Lung (tissue), 11 donors: ENCODE measurements at regions not wholly inside any gene's neighbourhood (a gene's known extent, or its start where the extent isn't known, plus 50 kb on each side); places are given as distances from the start of the nearest gene placed in this dataset.

Source experiments
- ATAC-seq: fragments of 200-7000 bp; cut with Tn5 transposase; one replicate; pipeline ENCODE4 v1.9.1; 2020; ENCODE audit warnings: moderate number of reproducible peaks; ENCODE audit not compliant: insufficient read depth, low FRiP score
- DNase-seq, 3 donors: peaks; one replicate each; pipeline ENCODE4 v3.0.0-alpha.2; 2013 to 2017
- H3K27ac ChIP-seq, 2 donors: one replicate each; pipeline ENCODE4 v1.5.1; 2013; ENCODE audit warnings: mild to moderate bottlenecking in 2 of 2, moderate library complexity in 2 of 2, control low read depth in 1 of 2, inconsistent platforms in 1 of 2, low read depth in 1 of 2, low read length in 1 of 2
- H3K27me3 ChIP-seq, 3 donors: one replicate each; pipeline ENCODE4 v1.5.1; 2013; ENCODE audit warnings: low read length in 2 of 3; ENCODE audit not compliant: control insufficient read depth in 3 of 3, insufficient read depth in 3 of 3
- H3K36me3 ChIP-seq, 4 donors: one replicate each; pipeline ENCODE4 v1.5.1; 2013; ENCODE audit warnings: low read length in 4 of 4, mild to moderate bottlenecking in 1 of 4, moderate library complexity in 1 of 4; ENCODE audit not compliant: control insufficient read depth in 4 of 4, insufficient read depth in 4 of 4
- H3K4me1 ChIP-seq, 5 donors: one replicate each; pipeline ENCODE4 v1.5.1; 2013; ENCODE audit warnings: low read length in 5 of 5, mild to moderate bottlenecking in 2 of 5, moderate library complexity in 1 of 5; ENCODE audit not compliant: control insufficient read depth in 5 of 5, insufficient read depth in 5 of 5
- H3K4me3 ChIP-seq: one replicate; pipeline ENCODE4 v1.5.1; 2013; ENCODE audit warnings: mild to moderate bottlenecking, control low read depth, moderate library complexity
- H3K9ac ChIP-seq, 2 donors: one replicate each; pipeline ENCODE4 v1.5.1; 2013; ENCODE audit warnings: low read length in 2 of 2, control low read depth in 1 of 2; ENCODE audit not compliant: insufficient read depth in 1 of 2
- H3K9me3 ChIP-seq, 4 donors: one replicate each; pipeline ENCODE4 v1.5.1; 2013; ENCODE audit warnings: low read length in 3 of 4, mild to moderate bottlenecking in 1 of 4, moderate library complexity in 1 of 4; ENCODE audit not compliant: control insufficient read depth in 4 of 4, insufficient read depth in 3 of 4
- WGBS, 2 donors: extraction: QIAGEN DNeasy Blood & Tissue Kit; methylation state at CpG; one replicate each; pipeline ENCODE4 v1.1.7; 2013; 5-methylcytosine and 5-hydroxymethylcytosine counted together
- TF ChIP-seq, protein P1 (sequence below): IDR thresholded peaks from 2 replicates; pipeline ENCODE4 v1.5.1; 2012; ENCODE audit warnings: mild to moderate bottlenecking; ENCODE audit errors: control extremely low read depth, extremely low read depth
- donor health status: control.
- donor health status: control.
- donor health status: Bipolar disorder and iron deficiency.
- donor health status: healthy.
- donor health status: DM: yes; HTN: yes; CAD: no.

DNA sequence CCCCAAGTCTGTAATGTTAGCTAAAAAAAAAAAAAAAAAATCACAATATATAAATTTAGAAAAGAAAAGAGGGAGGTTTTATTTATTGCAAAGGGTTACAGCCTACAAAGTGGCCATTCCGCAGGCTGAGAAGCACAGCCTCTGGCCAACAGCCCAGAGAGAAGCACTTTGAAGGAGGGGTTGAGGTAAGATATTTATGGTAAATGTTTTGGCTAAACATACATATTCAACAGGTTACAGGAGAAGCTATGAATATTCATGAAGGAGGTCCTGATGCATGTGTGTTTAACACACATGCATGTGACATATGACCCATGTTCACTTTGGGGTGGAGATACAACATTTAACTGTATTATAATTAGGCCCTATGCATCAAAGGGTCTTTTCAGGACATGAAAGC, 158.5 kb downstream of the TMEM114 start:
- Histone ChIP-seq H3K27me3 (no peaks in the 10 kb centered on the region), H3K9me3 (no peaks in the 10 kb centered on the region), H3K4me3 (no peak overlapping the region), H3K36me3 (no peaks in the 10 kb centered on the region), H3K4me1 (no peaks in the 10 kb centered on the region), H3K27ac (no peak overlapping the region), H3K9ac (no peak overlapping the region)
- TF ChIP-seq, protein P1, sequence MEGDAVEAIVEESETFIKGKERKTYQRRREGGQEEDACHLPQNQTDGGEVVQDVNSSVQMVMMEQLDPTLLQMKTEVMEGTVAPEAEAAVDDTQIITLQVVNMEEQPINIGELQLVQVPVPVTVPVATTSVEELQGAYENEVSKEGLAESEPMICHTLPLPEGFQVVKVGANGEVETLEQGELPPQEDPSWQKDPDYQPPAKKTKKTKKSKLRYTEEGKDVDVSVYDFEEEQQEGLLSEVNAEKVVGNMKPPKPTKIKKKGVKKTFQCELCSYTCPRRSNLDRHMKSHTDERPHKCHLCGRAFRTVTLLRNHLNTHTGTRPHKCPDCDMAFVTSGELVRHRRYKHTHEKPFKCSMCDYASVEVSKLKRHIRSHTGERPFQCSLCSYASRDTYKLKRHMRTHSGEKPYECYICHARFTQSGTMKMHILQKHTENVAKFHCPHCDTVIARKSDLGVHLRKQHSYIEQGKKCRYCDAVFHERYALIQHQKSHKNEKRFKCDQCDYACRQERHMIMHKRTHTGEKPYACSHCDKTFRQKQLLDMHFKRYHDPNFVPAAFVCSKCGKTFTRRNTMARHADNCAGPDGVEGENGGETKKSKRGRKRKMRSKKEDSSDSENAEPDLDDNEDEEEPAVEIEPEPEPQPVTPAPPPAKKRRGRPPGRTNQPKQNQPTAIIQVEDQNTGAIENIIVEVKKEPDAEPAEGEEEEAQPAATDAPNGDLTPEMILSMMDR = no peak
- no peak for DNase-seq
- WGBS, 2 donors = 82 to 100% methylated on average over 1 of the region's 1 CpG
- ATAC-seq = no peak

DNA sequence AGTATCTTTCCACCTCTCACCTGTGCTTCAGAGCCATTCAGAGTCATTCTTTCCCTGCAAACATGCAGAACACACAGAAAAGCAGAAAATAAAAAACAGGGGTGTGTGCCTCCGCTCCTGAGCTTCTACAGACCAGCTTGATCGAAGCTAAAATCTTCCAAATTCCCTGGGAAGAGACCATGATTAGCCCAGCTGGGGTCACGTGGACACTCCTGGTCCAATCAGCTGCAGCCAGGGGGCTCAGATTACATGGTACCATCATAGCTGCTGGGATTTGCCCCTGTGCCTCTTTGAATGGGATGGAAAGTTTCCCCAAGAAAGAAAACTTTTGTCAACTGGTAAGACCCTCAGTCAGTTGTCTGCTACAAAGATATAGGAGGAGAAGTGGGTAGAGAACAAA, 159.9 kb downstream of the TMEM114 start:
- no peaks in the 10 kb centered on the region for H3K4me1 ChIP-seq
- no peak overlapping the region for H3K9ac ChIP-seq
- peaks cover 0 to 3% (median 0%) of the 10 kb centered on the region in 4 donors for H3K9me3 ChIP-seq
- H3K4me3 ChIP-seq = no peak overlapping the region
- no peaks in the 10 kb centered on the region for H3K36me3 ChIP-seq
- H3K27me3 ChIP-seq = no peaks in the 10 kb centered on the region
- TF ChIP-seq, protein P1 = no peak
- H3K27ac ChIP-seq = no peak overlapping the region
- ATAC-seq (no peak), DNase-seq (no peak)
- 76 to 78% methylated on average over 3 of the region's 3 CpGs for WGBS, 2 donors

DNA sequence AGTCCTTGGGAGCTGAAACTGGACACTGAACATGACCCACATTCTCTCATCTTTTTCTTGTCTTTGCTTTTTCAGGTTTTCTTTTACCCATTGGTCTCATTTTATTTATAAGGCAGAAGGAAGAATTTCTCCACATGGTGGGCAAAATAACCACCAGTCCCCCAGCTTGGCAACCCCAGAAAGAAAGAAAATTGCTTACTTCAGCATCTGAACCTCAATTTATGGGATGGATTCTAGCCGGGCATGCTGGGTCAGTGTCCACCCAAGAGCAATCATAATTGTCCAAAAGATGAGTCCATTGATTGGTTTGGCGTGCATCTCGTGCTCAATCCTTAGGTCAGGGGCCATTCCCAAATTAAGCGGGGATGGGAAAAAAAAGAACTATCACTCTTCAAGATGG, 163.7 kb downstream of the TMEM114 start:
- H3K36me3 ChIP-seq = no peaks in the 10 kb centered on the region
- DNase-seq (no peak), ATAC-seq (no peak)
- H3K27ac ChIP-seq = no peak overlapping the region
- H3K27me3 ChIP-seq = no peaks in the 10 kb centered on the region
- H3K4me1 ChIP-seq = no peaks in the 10 kb centered on the region
- peaks cover 0 to 5% (median 2%) of the 10 kb centered on the region in 4 donors for H3K9me3 ChIP-seq
- H3K9ac ChIP-seq = no peak overlapping the region
- 89 to 96% methylated on average over 4 of the region's 4 CpGs for WGBS, 2 donors
- H3K4me3 ChIP-seq = no peak overlapping the region
- TF ChIP-seq, protein P1 = no peak

DNA sequence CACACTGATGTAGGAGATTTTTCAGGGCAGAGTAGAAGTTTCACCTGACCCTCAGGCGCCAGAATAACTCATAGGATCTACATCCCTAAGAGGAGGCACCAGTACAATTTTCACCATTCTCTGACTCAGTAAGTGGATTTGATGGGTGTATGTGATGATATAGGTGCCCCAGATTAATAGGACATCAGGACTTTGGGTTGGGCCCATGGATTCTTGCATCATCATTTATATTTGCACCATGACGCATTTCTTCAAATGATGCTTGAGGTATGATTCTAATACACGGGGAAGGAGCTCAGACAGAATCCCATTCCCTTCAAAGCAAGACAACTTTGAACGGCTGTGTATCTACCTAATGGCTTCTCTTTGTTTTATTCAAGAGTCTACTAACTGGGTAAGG, 173.2 kb downstream of the TMEM114 start:
- WGBS, 2 donors = 82 to 89% methylated on average over 4 of the region's 4 CpGs

More for the DNA sequence above, 173.2 kb downstream of the TMEM114 start:
- DNase-seq (no peak), ATAC-seq (no peak)
- H3K27me3 ChIP-seq = peaks cover 0 to 2% (median 0%) of the 10 kb centered on the region in 3 donors
- peaks cover 0 to 2% (median 0%) of the 10 kb centered on the region in 4 donors for H3K9me3 ChIP-seq
- no peak overlapping the region for H3K9ac ChIP-seq
- H3K4me3 ChIP-seq = no peak overlapping the region
- no peaks in the 10 kb centered on the region for H3K36me3 ChIP-seq
- no peak overlapping the region for H3K27ac ChIP-seq
- no peaks in the 10 kb centered on the region for H3K4me1 ChIP-seq
- TF ChIP-seq, protein P1 = no peak
